NCI-H82 (cell line): ENCODE measurements at regions not wholly inside any gene's neighbourhood (a gene's known extent, or its start where the extent isn't known, plus 50 kb on each side); places are given as distances from the start of the nearest gene placed in this dataset.
"Not testable (repeated sequence)": the region's sequence is repeated elsewhere in the genome, so short reads cannot be mapped to it uniquely, and the experiment has no call there.

ENCODE experiments used
- DNase-seq: peaks from one replicate; lab custom pipeline; 2025; lab: John Stamatoyannopoulos, UW

DNA sequence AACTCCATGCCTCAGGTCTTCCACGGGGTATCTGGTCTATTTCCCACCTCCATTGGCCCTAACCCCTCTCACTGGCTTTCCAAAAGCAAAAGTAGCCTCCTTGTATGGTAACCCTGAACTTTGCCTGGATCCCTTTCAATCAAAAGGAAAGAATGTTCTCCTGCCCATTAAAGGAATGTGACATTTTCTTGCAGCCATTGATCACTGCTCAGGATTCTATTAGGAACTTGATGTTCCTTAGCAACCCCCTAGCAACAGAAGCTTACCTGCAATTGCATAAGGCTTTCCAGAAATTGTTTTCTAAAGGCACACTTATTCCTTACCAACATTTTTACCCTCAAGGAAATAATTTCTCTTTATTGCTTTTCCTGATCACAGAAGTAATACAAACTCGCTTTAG is 91.4 kb upstream of the AGAP1 start:
- DNase-seq, result no peak

DNA sequence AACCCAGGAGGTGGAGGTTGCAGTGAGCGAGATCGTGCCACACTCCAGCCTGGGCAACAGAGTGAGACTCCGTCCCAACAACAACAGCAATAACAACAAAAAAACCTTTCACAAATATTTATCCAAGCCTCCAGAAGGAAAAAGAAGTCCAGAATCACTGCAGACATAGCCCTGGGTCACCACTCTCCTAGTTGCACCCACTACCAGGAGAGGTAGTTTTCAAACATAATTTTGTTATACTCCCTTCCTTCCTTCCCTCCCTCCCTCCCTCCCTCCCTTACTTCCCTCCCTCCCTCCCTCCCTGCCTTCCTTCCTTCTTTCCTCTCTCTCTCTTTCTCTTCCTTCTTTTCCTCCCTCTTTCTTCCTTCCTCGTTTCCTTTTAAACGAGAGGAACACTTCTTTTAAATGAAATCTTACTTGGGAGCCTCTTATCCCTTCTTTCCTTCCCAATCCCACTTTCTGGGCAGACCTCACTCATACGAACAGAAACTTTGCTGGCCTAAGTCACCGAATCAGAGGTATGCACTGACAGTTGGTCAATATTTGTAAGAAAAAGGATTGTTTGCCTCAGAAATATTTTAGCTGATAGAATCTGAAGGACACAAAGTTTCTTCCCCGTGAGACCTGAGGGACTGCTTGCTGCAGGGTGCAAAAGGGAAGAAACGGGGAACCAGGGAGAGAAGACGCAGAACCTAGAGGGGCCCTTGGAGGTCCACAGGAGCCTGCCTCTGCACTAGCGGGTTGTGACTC is 88.1 kb upstream of the AGAP1 start:
- no peak for DNase-seq

DNA sequence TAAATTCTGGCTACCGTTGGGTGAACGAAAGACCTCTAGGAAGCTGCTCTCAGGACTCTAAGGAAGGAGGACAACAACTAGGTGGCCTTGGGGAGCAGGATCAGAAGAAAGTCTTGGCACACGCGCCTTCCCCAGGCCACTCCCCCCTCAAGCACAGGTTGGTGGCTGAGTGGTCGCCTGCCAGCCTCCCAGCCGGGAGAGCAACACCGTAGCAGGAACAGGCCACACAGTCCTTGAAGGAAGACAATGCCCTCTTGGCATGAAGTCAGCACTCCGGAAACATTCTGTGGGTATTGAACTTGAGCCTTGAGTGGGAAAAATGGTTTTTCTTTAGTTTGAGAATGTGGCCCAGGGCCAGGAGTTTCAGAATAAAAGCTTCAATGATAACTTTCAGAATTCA is 87.4 kb upstream of the AGAP1 start:
- no peak for DNase-seq

DNA sequence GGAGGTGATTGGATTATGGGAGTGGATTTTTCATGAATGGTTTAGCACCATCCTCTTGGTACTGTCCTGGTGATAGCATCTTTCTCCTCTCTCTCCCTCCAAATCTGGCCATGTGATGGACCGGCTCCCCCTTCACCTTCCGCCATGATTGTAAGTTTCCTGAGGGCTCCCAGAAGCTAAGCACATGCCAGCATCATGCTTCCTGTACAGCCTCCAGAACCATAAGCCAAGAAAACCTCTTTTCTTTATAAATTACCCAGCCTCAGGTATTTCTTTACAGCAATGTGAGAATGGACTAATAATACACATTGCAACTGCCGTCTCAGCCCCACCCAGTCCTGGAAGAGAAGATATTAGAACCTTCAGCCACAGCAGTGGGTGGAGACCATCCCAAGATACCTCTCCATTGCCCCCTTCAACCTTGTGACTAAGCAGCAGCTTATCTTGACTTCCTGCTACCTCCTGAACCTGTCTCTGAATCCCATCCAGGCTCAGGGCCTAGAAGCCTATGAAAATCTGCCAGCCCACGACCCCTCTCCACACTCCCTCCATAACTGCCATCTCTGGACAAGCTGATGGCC is 81.8 kb upstream of the AGAP1 start:
- DNase-seq, result no peak

DNA sequence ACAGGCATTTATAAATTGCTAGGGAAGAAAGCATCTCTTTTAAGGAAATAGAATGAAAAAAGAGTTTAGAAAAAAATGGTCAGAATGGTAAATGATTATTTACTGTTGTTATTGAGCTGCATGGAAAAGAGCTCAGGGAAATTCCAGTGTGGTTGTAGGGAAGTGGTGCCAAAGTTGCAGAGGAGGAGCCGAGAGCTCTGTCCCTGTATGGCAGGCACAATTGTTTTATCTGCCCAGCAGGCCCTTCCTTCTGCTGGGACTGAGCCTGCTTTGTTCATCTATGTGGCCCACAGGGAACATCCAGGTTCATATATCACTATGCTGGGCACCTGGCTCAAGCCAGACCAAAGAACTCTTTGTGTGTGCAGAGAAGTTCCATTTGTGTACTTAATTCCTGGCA is 80.8 kb upstream of the AGAP1 start:
- DNase-seq, result no peak

DNA sequence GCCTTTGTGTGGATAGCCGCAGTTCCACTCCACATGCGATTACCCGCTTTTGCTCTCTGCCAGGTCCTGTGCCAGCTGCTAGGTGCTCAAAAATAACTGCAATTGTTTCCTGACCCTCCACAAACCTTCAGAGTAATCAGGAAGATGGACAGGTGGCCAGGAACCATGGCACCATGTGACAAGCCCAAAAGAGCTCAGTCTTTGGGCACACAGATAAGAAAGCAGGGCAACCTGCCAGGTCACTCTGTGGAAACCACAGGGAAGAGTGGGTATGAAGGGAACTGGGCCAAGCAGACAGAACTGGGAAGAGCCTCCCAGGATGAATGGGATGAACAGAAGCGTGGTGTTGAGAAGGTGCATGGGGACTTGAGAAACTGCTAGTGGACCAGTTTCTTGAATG is 79.4 kb upstream of the AGAP1 start:
- no peak for DNase-seq

DNA sequence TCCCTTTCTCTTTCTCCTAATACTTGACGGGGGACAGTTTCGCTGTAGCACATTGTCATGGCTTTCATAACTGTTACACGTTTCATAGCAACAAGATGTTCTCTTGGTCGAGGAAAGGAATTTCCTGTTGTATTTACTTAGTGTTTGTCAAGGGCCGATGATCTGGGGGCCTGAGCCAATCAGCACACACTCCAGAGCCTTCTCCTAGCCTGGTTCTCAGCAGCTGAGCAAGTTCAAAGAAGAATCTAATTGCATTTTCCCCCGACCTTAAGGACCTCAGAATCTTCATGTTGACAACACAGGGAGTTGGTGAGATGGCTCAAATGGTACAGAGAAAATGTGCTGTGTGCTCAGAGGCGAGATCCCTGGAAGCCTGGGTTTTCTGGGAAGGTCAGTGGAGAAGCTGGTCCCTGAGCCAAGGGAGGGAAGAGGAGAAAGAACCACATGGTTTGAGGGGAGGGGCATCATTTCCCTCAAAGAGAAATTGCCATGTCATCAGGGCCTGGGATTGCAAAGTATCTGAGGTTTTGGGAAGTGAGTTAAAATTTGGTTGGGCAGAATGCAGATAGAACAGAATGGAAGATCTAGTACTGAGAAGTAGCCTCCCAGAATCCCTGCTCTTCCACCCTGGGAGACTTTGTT is 76.9 kb upstream of the AGAP1 start:
- no peak for DNase-seq

DNA sequence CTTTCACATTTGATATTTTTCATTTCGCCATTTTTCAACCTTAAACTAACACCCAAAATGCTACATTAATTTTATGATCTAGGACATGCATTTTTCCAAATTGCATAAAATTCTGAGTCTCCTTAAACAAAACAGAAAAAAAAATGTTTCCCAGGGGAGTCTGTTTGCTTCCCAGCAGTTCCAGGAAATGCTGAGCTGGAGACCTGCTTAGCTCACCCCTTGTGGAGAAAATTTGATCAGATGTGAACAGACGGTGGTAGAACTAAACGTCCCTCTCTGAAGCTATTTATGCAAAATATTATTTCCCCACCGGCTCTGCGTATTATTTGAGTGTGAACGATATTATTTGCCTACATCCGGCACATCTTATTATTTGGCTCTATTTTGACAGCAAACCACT is 74.9 kb upstream of the AGAP1 start:
- no peak for DNase-seq

DNA sequence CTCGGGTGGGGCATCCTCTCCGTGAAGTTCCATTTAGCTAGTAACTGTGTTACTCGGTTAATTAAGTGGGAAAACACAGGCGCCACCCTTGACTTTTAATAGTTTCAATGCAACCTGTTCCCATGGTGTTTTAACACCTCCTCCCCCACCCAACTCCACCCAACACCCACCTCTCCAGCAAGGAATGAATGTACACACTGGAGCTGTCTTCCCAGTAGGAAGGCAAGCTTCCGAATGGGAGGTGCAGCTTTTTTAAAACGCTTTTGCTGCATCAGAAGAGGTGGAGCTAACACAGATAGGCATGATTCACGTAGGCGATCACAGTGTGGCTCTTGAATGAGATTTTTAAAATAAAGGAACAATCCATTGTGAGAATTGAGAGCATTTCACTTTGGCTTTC is 73.8 kb upstream of the AGAP1 start:
- DNase-seq, result no peak

DNA sequence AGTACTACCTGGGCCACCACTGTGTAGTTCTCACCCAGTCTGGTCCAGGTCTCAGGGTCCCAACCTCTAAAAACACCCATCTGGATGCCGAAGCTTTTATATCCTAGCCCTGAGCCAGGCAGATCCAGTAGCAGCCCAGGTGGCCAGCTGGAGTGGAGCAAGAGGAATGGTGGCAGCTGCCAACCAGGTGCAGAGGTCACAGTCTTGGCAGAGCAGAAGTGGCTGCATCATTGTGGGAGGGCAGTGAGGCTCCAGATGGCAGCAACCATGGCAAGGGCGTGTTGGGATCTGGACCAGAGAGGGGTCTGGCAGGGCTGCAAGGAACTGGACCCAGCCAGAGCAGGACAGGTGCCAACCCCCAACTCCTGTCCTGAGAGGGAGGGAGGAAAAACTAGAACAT is 72.2 kb upstream of the AGAP1 start:
- DNase-seq, result no peak

DNA sequence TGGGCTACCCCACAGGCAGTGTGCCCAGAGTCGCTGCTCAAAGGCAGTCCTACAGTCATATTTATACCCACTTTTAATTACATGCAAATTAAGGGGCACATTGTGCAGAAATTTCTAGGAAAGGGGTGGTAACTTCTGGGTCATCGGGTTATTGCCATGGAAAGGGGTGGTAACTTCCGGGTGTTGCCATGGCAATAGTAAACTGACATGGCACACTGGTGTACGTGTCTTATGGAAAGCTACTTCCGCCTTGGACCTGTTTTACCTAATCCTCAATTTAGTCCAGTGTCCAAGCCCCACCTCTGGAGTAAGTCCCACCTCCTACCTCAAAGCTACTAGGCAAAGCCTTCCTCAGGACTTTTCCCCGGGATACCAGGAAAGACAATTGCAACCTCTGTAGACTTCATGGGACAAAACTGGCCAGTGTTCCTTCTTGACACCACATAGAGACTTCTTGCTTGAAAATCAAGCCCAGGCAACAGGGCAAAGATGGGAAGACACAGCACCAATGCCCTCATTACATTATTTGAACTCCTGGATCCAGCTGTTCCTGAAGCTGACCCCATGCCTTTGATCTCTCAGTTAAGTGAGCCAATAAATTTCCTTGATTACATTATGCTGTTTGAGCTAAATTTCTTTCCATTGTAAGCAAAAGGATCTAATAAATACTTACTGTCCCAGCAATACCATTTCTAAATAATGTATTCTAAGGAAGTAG is 63.3 kb upstream of the AGAP1 start:
- no peak for DNase-seq

DNA sequence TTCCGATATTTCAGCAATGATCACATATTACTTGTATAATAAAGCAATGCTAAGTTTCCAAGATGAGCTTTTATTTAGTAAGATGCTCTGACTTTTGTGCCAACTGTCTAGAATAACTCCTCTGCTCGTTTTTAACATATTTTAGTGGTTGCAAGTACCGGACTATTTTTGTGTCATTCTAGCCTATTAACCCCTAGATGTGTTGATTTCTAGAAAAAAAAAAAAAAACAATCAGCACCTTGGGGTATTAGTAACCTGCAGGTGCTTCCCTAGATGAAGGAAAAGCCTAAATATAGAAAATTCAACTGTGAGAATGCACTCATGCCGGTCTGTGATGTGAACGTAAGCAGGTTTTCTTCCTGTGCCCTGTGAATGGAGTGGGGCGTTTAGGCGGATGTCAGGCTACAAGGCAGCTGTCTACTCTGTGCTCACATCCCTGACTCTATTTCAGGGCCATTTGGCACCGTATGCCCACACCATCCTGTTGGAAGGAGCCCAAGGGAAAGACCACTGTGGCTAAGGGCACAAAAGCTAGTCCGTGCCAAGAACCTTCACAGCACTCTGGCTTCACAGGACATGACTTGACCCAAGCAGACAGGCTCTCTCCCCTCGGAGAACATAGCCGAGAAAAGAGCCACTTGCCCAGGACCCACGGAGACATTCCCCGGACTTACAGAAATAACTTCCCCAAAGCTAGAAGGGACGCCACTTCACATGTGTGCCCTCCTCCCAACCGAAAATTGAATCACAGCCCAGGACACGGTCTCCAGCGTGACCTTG is 60.9 kb upstream of the AGAP1 start:
- no peak for DNase-seq

DNA sequence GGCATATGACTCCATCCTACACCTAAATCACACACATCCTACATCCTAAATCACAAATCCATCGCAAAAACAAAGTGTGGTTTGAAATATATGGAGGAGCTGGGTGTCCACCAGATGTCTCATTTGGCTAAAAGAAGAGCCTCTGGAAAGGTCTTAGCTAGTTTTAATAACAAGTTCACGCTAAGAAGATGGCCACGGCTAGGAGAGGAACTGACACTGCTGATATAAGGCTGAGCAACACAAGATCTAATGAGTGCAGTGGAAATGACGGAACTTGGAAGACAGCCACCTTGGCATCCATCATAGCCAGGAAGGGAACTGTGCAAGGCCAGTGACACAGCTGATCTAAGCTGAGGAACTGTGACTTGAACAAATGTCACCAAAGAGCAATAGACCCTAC is 60.0 kb upstream of the AGAP1 start:
- DNase-seq, result no peak

DNA sequence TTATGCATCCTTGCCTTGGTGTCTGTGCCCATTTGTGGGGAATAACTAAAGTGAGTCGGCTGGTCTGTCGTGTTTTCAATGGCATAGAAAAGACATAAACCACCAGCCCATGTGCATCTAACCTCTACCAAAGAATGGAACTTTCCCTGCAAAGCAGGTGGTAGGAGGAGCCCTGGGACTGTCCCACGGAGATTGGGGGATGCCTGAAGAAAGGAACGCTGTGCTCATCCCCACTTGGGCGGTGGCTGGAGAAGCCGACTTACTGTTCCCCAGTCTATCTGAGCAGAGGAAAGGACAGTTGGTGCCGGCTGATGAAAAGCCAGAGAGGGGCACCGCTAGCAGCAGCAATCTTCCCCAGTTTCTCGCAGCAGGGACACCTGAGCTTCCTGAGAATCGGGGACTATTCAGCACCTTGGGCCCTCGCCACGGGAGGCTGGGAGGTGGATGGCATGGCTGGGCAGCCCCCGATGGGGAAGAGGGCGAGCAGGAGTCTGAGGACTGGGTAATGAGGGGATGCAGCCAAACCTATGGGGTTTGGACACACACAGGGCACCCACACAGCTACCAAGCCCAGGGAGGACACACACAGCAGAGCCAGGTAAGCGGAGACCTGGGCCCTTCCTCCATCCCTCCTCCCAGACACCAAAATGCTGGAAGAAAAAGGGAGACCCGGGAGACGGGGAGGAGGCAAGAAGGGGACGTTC is 53.7 kb upstream of the AGAP1 start:
- DNase-seq, result no peak

DNA sequence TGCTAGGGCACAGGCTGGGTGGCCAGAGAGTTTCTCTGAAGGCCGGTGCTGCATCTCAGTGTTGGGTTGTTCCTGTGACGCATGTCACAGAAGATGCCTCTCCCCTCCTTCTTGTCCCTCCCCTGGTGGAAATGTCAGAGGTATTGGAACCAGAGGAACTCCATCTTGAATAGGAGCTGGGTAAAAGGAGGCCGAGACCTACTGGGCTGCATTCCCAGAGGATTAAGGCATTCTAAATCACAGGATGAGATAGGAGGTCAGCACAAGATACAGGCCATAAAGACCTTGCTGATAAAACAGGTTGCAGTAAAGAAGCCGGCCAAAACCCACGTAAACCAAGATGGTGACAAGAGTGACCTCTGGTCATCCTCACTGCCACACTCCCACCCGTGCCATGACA is 50.3 kb upstream of the AGAP1 start:
- not testable (repeated sequence) for DNase-seq
